ENCODE measurements at regions not wholly inside any gene's neighbourhood (a gene's known extent, or its start where the extent isn't known, plus 50 kb on each side); places are given as distances from the start of the nearest gene placed in this dataset.

DNA sequence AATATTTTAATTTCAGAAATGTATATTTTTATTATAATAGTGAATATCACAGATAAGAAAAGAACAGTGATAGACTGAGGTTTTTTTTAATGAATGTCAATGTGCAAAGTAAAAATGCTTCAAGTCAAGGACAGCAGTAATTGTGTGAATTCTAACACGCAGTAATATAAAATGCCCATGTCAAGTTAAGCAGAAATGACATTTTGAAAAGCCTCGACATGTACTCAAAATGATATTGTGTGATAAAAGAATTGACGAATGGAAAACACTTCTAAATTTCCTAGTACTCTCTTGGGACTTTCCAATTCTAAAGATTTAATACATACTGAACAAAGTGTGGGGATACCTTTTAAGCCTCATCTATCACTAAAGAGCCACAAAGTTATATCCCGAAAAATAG lies 172.6 kb downstream of the SLITRK6 start (continued):
- TF ChIP-seq, protein P1, sequence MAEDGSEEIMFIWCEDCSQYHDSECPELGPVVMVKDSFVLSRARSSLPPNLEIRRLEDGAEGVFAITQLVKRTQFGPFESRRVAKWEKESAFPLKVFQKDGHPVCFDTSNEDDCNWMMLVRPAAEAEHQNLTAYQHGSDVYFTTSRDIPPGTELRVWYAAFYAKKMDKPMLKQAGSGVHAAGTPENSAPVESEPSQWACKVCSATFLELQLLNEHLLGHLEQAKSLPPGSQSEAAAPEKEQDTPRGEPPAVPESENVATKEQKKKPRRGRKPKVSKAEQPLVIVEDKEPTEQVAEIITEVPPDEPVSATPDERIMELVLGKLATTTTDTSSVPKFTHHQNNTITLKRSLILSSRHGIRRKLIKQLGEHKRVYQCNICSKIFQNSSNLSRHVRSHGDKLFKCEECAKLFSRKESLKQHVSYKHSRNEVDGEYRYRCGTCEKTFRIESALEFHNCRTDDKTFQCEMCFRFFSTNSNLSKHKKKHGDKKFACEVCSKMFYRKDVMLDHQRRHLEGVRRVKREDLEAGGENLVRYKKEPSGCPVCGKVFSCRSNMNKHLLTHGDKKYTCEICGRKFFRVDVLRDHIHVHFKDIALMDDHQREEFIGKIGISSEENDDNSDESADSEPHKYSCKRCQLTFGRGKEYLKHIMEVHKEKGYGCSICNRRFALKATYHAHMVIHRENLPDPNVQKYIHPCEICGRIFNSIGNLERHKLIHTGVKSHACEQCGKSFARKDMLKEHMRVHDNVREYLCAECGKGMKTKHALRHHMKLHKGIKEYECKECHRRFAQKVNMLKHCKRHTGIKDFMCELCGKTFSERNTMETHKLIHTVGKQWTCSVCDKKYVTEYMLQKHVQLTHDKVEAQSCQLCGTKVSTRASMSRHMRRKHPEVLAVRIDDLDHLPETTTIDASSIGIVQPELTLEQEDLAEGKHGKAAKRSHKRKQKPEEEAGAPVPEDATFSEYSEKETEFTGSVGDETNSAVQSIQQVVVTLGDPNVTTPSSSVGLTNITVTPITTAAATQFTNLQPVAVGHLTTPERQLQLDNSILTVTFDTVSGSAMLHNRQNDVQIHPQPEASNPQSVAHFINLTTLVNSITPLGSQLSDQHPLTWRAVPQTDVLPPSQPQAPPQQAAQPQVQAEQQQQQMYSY (CRISPR knock-in tag; IDR thresholded peaks at IDR 0.05), result no peak
- no peak for TF ChIP-seq ZNF396 (CRISPR knock-in tag; IDR thresholded peaks at IDR 0.05; ENCODE audit: borderline replicate concordance)
- TF ChIP-seq CREB1 (CRISPR knock-in tag; IDR thresholded peaks at IDR 0.05), result no peak
- no peak for TF ChIP-seq ZNF423 (CRISPR knock-in tag; IDR thresholded peaks at IDR 0.05)
- TF ChIP-seq ZNF232 (CRISPR knock-in tag; IDR thresholded peaks at IDR 0.05), result no peak
- TF ChIP-seq, protein P2, sequence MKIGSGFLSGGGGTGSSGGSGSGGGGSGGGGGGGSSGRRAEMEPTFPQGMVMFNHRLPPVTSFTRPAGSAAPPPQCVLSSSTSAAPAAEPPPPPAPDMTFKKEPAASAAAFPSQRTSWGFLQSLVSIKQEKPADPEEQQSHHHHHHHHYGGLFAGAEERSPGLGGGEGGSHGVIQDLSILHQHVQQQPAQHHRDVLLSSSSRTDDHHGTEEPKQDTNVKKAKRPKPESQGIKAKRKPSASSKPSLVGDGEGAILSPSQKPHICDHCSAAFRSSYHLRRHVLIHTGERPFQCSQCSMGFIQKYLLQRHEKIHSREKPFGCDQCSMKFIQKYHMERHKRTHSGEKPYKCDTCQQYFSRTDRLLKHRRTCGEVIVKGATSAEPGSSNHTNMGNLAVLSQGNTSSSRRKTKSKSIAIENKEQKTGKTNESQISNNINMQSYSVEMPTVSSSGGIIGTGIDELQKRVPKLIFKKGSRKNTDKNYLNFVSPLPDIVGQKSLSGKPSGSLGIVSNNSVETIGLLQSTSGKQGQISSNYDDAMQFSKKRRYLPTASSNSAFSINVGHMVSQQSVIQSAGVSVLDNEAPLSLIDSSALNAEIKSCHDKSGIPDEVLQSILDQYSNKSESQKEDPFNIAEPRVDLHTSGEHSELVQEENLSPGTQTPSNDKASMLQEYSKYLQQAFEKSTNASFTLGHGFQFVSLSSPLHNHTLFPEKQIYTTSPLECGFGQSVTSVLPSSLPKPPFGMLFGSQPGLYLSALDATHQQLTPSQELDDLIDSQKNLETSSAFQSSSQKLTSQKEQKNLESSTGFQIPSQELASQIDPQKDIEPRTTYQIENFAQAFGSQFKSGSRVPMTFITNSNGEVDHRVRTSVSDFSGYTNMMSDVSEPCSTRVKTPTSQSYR (CRISPR knock-in tag; IDR thresholded peaks at IDR 0.05), result no peak
- TF ChIP-seq, protein P3, sequence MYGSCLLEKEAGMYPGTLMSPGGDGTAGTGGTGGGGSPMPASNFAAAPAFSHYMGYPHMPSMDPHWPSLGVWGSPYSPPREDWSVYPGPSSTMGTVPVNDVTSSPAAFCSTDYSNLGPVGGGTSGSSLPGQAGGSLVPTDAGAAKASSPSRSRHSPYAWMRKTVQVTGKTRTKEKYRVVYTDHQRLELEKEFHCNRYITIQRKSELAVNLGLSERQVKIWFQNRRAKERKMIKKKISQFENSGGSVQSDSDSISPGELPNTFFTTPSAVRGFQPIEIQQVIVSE (CRISPR knock-in tag; IDR thresholded peaks at IDR 0.05; ENCODE audit: borderline replicate concordance), result no peak
- TF ChIP-seq CBFB (CRISPR knock-in tag; IDR thresholded peaks at IDR 0.05; ENCODE audit: low read depth), result no peak
- TF ChIP-seq, protein P4, sequence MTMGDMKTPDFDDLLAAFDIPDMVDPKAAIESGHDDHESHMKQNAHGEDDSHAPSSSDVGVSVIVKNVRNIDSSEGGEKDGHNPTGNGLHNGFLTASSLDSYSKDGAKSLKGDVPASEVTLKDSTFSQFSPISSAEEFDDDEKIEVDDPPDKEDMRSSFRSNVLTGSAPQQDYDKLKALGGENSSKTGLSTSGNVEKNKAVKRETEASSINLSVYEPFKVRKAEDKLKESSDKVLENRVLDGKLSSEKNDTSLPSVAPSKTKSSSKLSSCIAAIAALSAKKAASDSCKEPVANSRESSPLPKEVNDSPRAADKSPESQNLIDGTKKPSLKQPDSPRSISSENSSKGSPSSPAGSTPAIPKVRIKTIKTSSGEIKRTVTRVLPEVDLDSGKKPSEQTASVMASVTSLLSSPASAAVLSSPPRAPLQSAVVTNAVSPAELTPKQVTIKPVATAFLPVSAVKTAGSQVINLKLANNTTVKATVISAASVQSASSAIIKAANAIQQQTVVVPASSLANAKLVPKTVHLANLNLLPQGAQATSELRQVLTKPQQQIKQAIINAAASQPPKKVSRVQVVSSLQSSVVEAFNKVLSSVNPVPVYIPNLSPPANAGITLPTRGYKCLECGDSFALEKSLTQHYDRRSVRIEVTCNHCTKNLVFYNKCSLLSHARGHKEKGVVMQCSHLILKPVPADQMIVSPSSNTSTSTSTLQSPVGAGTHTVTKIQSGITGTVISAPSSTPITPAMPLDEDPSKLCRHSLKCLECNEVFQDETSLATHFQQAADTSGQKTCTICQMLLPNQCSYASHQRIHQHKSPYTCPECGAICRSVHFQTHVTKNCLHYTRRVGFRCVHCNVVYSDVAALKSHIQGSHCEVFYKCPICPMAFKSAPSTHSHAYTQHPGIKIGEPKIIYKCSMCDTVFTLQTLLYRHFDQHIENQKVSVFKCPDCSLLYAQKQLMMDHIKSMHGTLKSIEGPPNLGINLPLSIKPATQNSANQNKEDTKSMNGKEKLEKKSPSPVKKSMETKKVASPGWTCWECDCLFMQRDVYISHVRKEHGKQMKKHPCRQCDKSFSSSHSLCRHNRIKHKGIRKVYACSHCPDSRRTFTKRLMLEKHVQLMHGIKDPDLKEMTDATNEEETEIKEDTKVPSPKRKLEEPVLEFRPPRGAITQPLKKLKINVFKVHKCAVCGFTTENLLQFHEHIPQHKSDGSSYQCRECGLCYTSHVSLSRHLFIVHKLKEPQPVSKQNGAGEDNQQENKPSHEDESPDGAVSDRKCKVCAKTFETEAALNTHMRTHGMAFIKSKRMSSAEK (CRISPR knock-in tag; IDR thresholded peaks at IDR 0.05; ENCODE audit: borderline replicate concordance), result no peak

DNA sequence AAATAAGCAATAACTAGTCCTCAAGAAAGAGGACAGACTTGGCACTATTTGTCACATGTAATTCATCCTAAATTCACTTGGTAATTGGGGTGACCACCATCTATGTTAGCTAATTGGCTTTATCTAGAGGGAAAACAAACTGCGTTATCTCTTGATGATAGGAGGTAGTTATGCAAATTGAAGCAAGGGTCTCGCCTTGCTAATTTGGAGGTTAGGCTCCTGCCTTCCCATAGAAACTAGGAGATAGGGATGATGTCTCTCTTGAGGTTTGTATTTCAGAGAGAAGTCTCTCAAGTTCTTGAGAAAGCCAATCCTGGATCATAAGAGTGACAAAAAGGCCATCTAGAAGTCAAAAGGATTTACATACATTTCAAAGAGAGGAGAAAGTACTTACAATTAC lies 179.9 kb downstream of the SLITRK6 start:
- CTCF ChIA-PET, result no interaction called here
- no peak for ATAC-seq
- no peak overlapping the region for H3K27ac Mint-ChIP-seq
- H3K4me1 Mint-ChIP-seq, result no peaks in the 10 kb centered on the region; the same call in 1 of the 2 replicates
- H3K4me3 Mint-ChIP-seq, result no peak overlapping the region
- H3K9me3 Mint-ChIP-seq, result peaks cover 10% of the 10 kb centered on the region
- peaks cover 20% of the 10 kb centered on the region for H3K27me3 Mint-ChIP-seq (ENCODE audit: low read depth)
- peaks cover 3% of the 10 kb centered on the region for H3K36me3 Mint-ChIP-seq
- POLR2A ChIA-PET, result no interaction called here
- no peak for DNase-seq (ENCODE audit: low spot score)
- TF ChIP-seq, protein P5, sequence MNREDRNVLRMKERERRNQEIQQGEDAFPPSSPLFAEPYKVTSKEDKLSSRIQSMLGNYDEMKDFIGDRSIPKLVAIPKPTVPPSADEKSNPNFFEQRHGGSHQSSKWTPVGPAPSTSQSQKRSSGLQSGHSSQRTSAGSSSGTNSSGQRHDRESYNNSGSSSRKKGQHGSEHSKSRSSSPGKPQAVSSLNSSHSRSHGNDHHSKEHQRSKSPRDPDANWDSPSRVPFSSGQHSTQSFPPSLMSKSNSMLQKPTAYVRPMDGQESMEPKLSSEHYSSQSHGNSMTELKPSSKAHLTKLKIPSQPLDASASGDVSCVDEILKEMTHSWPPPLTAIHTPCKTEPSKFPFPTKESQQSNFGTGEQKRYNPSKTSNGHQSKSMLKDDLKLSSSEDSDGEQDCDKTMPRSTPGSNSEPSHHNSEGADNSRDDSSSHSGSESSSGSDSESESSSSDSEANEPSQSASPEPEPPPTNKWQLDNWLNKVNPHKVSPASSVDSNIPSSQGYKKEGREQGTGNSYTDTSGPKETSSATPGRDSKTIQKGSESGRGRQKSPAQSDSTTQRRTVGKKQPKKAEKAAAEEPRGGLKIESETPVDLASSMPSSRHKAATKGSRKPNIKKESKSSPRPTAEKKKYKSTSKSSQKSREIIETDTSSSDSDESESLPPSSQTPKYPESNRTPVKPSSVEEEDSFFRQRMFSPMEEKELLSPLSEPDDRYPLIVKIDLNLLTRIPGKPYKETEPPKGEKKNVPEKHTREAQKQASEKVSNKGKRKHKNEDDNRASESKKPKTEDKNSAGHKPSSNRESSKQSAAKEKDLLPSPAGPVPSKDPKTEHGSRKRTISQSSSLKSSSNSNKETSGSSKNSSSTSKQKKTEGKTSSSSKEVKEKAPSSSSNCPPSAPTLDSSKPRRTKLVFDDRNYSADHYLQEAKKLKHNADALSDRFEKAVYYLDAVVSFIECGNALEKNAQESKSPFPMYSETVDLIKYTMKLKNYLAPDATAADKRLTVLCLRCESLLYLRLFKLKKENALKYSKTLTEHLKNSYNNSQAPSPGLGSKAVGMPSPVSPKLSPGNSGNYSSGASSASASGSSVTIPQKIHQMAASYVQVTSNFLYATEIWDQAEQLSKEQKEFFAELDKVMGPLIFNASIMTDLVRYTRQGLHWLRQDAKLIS (CRISPR knock-in tag; IDR thresholded peaks at IDR 0.05; ENCODE audit: borderline replicate concordance), result no peak
- TF ChIP-seq, protein P6, sequence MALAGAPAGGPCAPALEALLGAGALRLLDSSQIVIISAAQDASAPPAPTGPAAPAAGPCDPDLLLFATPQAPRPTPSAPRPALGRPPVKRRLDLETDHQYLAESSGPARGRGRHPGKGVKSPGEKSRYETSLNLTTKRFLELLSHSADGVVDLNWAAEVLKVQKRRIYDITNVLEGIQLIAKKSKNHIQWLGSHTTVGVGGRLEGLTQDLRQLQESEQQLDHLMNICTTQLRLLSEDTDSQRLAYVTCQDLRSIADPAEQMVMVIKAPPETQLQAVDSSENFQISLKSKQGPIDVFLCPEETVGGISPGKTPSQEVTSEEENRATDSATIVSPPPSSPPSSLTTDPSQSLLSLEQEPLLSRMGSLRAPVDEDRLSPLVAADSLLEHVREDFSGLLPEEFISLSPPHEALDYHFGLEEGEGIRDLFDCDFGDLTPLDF (CRISPR knock-in tag; IDR thresholded peaks at IDR 0.05), result no peak
- TF ChIP-seq, protein P7, sequence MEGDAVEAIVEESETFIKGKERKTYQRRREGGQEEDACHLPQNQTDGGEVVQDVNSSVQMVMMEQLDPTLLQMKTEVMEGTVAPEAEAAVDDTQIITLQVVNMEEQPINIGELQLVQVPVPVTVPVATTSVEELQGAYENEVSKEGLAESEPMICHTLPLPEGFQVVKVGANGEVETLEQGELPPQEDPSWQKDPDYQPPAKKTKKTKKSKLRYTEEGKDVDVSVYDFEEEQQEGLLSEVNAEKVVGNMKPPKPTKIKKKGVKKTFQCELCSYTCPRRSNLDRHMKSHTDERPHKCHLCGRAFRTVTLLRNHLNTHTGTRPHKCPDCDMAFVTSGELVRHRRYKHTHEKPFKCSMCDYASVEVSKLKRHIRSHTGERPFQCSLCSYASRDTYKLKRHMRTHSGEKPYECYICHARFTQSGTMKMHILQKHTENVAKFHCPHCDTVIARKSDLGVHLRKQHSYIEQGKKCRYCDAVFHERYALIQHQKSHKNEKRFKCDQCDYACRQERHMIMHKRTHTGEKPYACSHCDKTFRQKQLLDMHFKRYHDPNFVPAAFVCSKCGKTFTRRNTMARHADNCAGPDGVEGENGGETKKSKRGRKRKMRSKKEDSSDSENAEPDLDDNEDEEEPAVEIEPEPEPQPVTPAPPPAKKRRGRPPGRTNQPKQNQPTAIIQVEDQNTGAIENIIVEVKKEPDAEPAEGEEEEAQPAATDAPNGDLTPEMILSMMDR (IDR thresholded peaks at IDR 0.05), result no peak
- TF ChIP-seq SMAD4 (CRISPR knock-in tag; IDR thresholded peaks at IDR 0.05), result no peak
- TF ChIP-seq, protein P8, sequence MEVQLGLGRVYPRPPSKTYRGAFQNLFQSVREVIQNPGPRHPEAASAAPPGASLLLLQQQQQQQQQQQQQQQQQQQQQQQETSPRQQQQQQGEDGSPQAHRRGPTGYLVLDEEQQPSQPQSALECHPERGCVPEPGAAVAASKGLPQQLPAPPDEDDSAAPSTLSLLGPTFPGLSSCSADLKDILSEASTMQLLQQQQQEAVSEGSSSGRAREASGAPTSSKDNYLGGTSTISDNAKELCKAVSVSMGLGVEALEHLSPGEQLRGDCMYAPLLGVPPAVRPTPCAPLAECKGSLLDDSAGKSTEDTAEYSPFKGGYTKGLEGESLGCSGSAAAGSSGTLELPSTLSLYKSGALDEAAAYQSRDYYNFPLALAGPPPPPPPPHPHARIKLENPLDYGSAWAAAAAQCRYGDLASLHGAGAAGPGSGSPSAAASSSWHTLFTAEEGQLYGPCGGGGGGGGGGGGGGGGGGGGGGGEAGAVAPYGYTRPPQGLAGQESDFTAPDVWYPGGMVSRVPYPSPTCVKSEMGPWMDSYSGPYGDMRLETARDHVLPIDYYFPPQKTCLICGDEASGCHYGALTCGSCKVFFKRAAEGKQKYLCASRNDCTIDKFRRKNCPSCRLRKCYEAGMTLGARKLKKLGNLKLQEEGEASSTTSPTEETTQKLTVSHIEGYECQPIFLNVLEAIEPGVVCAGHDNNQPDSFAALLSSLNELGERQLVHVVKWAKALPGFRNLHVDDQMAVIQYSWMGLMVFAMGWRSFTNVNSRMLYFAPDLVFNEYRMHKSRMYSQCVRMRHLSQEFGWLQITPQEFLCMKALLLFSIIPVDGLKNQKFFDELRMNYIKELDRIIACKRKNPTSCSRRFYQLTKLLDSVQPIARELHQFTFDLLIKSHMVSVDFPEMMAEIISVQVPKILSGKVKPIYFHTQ (CRISPR knock-in tag; IDR thresholded peaks at IDR 0.05), result no peak
